ENCODE measurements at regions not wholly inside any gene's neighbourhood (a gene's known extent, or its start where the extent isn't known, plus 50 kb on each side); places are given as distances from the start of the nearest gene placed in this dataset.

- FAIRE-seq (no peak), DNase-seq (ENCODE audit: insufficient read length, low spot score) (no peak)
These were observed 127.8 kb upstream of the PLET1 start for GRCh38 chr11:112388496-112388895.

GRCh38 chr11:112391086-112391485, 130.4 kb upstream of the PLET1 start:
- FAIRE-seq, result no peak
- no peak for DNase-seq (ENCODE audit: insufficient read length, low spot score)
- TF ChIP-seq POU2F2 (IDR thresholded peaks at IDR 0.05; ENCODE audit: low read depth, low read length), result no peak

More at GRCh38 chr11:112388496-112388895, 127.8 kb upstream of the PLET1 start:
- TF ChIP-seq POLR2A (IDR thresholded peaks at IDR 0.05; ENCODE audit: low read depth, low read length), result no peak
- no peak for TF ChIP-seq POU2F2 (IDR thresholded peaks at IDR 0.05; ENCODE audit: low read depth, low read length)
- TF ChIP-seq SPI1 (IDR thresholded peaks at IDR 0.05; ENCODE audit: low read depth, low read length), result no peak
- no peak for TF ChIP-seq PAX5 (IDR thresholded peaks at IDR 0.05; ENCODE audit: insufficient read depth, low read length, severe bottlenecking)
- no peak for TF ChIP-seq POLR2AphosphoS5 (IDR thresholded peaks at IDR 0.05; ENCODE audit: low read depth, low read length)
- TF ChIP-seq TAF1 (IDR thresholded peaks at IDR 0.05; ENCODE audit: low read depth, low read length), result no peak

- TF ChIP-seq TAF1 (IDR thresholded peaks at IDR 0.05; ENCODE audit: low read depth, low read length) (no peak), POLR2A (IDR thresholded peaks at IDR 0.05; ENCODE audit: low read depth, low read length) (no peak), SPI1 (IDR thresholded peaks at IDR 0.05; ENCODE audit: low read depth, low read length) (no peak), POU2F2 (IDR thresholded peaks at IDR 0.05; ENCODE audit: low read depth, low read length) (no peak), PAX5 (IDR thresholded peaks at IDR 0.05; ENCODE audit: insufficient read depth, low read length, severe bottlenecking) (no peak), POLR2AphosphoS5 (IDR thresholded peaks at IDR 0.05; ENCODE audit: low read depth, low read length) (no peak)
- no peak for FAIRE-seq
- no peak for DNase-seq (ENCODE audit: insufficient read length, low spot score)
These were observed 132.2 kb upstream of the PLET1 start for GRCh38 chr11:112392904-112393303.

GRCh38 chr11:112394304-112394703, 133.6 kb upstream of the PLET1 start:
- TF ChIP-seq POLR2AphosphoS5 (IDR thresholded peaks at IDR 0.05; ENCODE audit: low read depth, low read length) (no peak), POU2F2 (IDR thresholded peaks at IDR 0.05; ENCODE audit: low read depth, low read length) (no peak), SPI1 (IDR thresholded peaks at IDR 0.05; ENCODE audit: low read depth, low read length) (no peak), POLR2A (IDR thresholded peaks at IDR 0.05; ENCODE audit: low read depth, low read length) (no peak), PAX5 (IDR thresholded peaks at IDR 0.05; ENCODE audit: insufficient read depth, low read length, severe bottlenecking) (no peak), TAF1 (IDR thresholded peaks at IDR 0.05; ENCODE audit: low read depth, low read length) (no peak)
- FAIRE-seq (no peak), DNase-seq (ENCODE audit: insufficient read length, low spot score) (no peak)

DNA sequence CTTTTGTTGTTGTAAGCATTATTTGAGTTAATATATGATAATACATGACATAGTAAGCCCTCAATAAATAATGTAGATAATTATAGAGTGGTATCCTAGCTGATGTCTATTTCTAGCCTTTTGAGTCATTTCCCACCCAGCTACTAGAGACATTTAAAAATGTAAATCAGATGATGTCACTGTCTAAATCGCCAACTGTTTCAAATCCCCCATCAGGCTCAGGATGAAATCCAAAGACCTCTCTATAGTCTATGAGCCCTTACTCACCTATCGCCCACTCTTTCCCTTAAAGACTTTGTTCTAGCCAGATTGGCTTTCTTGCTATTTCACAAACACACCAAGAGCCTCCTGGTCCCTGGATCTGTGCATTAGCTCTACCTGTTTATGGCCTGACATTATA, 135.4 kb upstream of the PLET1 start:
- TF ChIP-seq PAX5 (IDR thresholded peaks at IDR 0.05; ENCODE audit: insufficient read depth, low read length, severe bottlenecking) (no peak), SPI1 (IDR thresholded peaks at IDR 0.05; ENCODE audit: low read depth, low read length) (no peak), POU2F2 (IDR thresholded peaks at IDR 0.05; ENCODE audit: low read depth, low read length) (no peak), TAF1 (IDR thresholded peaks at IDR 0.05; ENCODE audit: low read depth, low read length) (no peak), POLR2A (IDR thresholded peaks at IDR 0.05; ENCODE audit: low read depth, low read length) (no peak), POLR2AphosphoS5 (IDR thresholded peaks at IDR 0.05; ENCODE audit: low read depth, low read length) (no peak)
- DNase-seq (ENCODE audit: insufficient read length, low spot score) (no peak), FAIRE-seq (no peak)

DNA sequence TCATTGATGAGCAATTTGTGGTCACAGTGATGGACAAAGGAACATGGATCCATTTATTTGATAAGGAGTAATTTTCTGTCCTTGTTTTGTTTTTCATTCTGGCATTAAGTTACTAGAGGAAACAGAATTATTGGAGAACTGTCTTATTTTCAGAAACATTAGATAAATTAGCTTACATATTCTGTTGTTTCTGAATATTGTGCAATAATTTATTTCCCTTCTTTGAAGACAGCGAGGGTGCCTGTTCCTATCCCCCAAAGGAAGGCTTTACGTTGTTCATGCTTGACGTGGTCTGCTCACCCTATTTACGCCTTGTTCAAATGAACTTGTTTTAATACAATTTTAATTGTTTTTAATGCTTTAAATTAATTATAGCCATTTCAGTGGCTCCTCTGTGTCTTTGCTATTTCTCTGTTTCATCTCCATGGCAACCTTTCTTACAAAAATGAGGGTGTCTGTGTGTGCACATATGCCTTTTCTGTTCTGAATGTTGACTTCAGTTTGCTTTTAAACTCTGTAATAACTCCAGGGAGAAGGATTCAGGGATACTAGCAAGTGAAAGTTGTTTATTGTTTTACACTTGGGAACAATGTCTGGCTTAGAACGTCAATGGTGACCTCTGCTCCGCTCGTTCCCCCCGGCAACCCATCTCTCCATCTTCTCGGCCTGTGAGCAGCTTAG, 138.3 kb upstream of the PLET1 start:
- no peak for DNase-seq (ENCODE audit: insufficient read length, low spot score)
- TF ChIP-seq POLR2A (IDR thresholded peaks at IDR 0.05; ENCODE audit: low read depth, low read length) (no peak), POU2F2 (IDR thresholded peaks at IDR 0.05; ENCODE audit: low read depth, low read length) (no peak)
- no peak for FAIRE-seq

DNA sequence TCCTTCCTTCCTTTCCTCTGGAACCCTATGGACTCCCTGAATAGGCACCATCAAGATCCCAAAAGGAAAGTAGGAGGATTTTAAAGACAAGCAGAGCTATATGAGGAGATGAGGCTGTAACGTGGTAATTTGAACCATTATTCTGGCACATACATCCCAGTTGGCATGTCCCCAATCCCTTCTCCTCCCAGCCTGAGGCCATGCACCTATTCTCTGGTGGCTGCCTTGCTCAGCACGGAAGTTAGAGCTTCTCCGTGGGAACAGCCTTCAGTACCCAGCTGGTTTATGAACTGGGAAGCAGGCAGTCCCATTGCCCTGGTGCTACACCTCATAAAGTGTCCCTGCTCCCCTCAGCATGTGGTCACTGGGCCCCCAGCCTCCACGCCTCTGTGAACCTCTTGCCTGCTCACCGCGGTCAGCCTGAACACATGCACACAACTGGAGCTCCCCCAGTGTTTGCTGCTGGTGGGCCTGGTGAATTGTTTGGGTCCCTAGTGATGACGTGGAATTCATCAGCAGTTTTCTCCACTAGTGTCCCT, 139.9 kb upstream of the PLET1 start:
- FAIRE-seq, result no peak
- TF ChIP-seq POU2F2 (IDR thresholded peaks at IDR 0.05; ENCODE audit: low read depth, low read length), result no peak
- TF ChIP-seq SPI1 (IDR thresholded peaks at IDR 0.05; ENCODE audit: low read depth, low read length), result no peak
- TF ChIP-seq POLR2AphosphoS5 (IDR thresholded peaks at IDR 0.05; ENCODE audit: low read depth, low read length), result no peak
- TF ChIP-seq PAX5 (IDR thresholded peaks at IDR 0.05; ENCODE audit: insufficient read depth, low read length, severe bottlenecking), result no peak
- no peak for TF ChIP-seq POLR2A (IDR thresholded peaks at IDR 0.05; ENCODE audit: low read depth, low read length)
- no peak for TF ChIP-seq TAF1 (IDR thresholded peaks at IDR 0.05; ENCODE audit: low read depth, low read length)

DNA sequence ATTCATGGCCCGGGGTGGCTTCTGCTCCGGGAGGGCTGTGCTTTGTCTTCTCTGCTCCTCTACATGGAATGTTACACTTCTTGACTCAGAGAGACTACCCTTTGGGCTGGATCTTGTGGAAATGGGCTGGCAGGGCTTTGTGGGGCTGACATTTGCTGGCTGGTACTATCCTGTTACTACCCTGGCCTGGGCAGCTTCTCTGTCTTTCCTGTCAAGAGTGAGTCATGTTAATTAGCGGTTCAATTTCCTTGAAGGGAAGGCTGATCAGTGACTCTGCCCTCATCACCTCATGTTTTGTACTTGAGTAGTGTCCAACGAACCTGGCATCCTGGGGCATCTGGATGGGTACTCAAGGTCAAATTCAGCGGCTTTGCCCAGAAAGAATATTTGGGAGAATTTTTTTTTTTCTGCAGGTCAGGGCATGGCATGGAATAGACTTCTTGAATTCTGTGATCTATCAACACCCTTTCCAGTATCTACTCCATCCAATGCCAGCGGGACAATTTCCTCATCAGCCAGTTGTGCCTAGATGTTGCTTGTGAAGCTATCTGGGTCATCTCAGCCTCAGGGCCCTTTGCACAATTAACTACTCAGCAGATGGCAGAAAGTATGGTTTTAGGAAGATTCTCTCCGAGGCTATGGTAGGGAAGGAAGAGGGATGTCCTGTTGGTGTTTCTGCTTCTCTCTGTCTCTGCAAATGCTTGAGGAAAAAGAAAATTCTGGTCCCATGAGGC, 140.5 kb upstream of the PLET1 start:
- DNase-seq (ENCODE audit: insufficient read length, low spot score), result no peak
- TF ChIP-seq POLR2AphosphoS5 (IDR thresholded peaks at IDR 0.05; ENCODE audit: low read depth, low read length) (no peak), TAF1 (IDR thresholded peaks at IDR 0.05; ENCODE audit: low read depth, low read length) (no peak), PAX5 (IDR thresholded peaks at IDR 0.05; ENCODE audit: insufficient read depth, low read length, severe bottlenecking) (no peak), POLR2A (IDR thresholded peaks at IDR 0.05; ENCODE audit: low read depth, low read length) (no peak), SPI1 (IDR thresholded peaks at IDR 0.05; ENCODE audit: low read depth, low read length) (no peak), POU2F2 (IDR thresholded peaks at IDR 0.05; ENCODE audit: low read depth, low read length) (no peak)
- no peak for FAIRE-seq

More for the DNA sequence above, 139.9 kb upstream of the PLET1 start:
- no peak for DNase-seq (ENCODE audit: insufficient read length, low spot score)

GRCh38 chr11:112403432-112403831, 142.8 kb upstream of the PLET1 start:
- FAIRE-seq (no peak), DNase-seq (ENCODE audit: insufficient read length, low spot score) (no peak)
- TF ChIP-seq SPI1 (IDR thresholded peaks at IDR 0.05; ENCODE audit: low read depth, low read length), result no peak
- TF ChIP-seq POU2F2 (IDR thresholded peaks at IDR 0.05; ENCODE audit: low read depth, low read length), result no peak
- no peak for TF ChIP-seq TAF1 (IDR thresholded peaks at IDR 0.05; ENCODE audit: low read depth, low read length)
- no peak for TF ChIP-seq PAX5 (IDR thresholded peaks at IDR 0.05; ENCODE audit: insufficient read depth, low read length, severe bottlenecking)
- TF ChIP-seq POLR2A (IDR thresholded peaks at IDR 0.05; ENCODE audit: low read depth, low read length), result no peak
- no peak for TF ChIP-seq POLR2AphosphoS5 (IDR thresholded peaks at IDR 0.05; ENCODE audit: low read depth, low read length)

Measured in GM12891 (cell line).